Liver (tissue), 7 donors: ENCODE measurements at regions not wholly inside any gene's neighbourhood (a gene's known extent, or its start where the extent isn't known, plus 50 kb on each side); places are given as distances from the start of the nearest gene placed in this dataset.

ENCODE experiments used
- DNase-seq: peaks from one replicate; pipeline ENCODE4 v3.0.0-alpha.2; 2017; ENCODE audit warnings: low spot score
- H3K27ac ChIP-seq, 2 donors: one replicate each; pipeline ENCODE4 v1.7.0; 2013; ENCODE audit warnings: inconsistent platforms in 2 of 2, low read length in 2 of 2, control low read depth in 1 of 2, low read depth in 1 of 2, mild to moderate bottlenecking in 1 of 2
- H3K27me3 ChIP-seq, 4 donors: one replicate each; pipeline versions ENCODE4 v1.6.1 to v1.7.0; 2013; ENCODE audit warnings: low read length in 3 of 4, inconsistent platforms in 1 of 4, mild to moderate bottlenecking in 1 of 4, moderate library complexity in 1 of 4; ENCODE audit not compliant: control insufficient read depth in 4 of 4, insufficient read depth in 4 of 4
- H3K36me3 ChIP-seq, 4 donors: one replicate each; pipeline versions ENCODE4 v1.6.1 to v1.7.0; 2013; ENCODE audit warnings: low read length in 3 of 4, mild to moderate bottlenecking in 3 of 4, low read depth in 1 of 4, moderate library complexity in 1 of 4; ENCODE audit not compliant: control insufficient read depth in 4 of 4, insufficient read depth in 3 of 4
- H3K4me1 ChIP-seq, 4 donors: one replicate each; pipeline versions ENCODE4 v1.6.1 to v1.7.0; 2013; ENCODE audit warnings: low read length in 3 of 4, mild to moderate bottlenecking in 3 of 4, moderate library complexity in 1 of 4; ENCODE audit not compliant: control insufficient read depth in 4 of 4, insufficient read depth in 4 of 4
- H3K4me3 ChIP-seq, 3 donors: one replicate each; pipeline versions ENCODE4 v1.6.1 to v1.7.0; 2013; ENCODE audit warnings: low read length in 3 of 3, control low read depth in 1 of 3, low read depth in 1 of 3, mild to moderate bottlenecking in 1 of 3
- H3K9ac ChIP-seq, 2 donors: one replicate each; pipeline ENCODE4 v1.7.0; 2013; ENCODE audit warnings: low read length in 2 of 2, mild to moderate bottlenecking in 2 of 2, moderate library complexity in 2 of 2, control low read depth in 1 of 2, low read depth in 1 of 2
- H3K9me3 ChIP-seq, 4 donors: one replicate each; pipeline versions ENCODE4 v1.6.1 to v1.7.0; 2013; ENCODE audit warnings: low read length in 3 of 4; ENCODE audit not compliant: control insufficient read depth in 4 of 4
- EGR1 ChIP-seq, 2 donors: IDR thresholded peaks; 2 replicates each; pipeline ENCODE4 v1.6.1; 2016 to 2018; ENCODE audit warnings: antibody characterized with exemption in 2 of 2, low read depth in 2 of 2
- FOXA1 ChIP-seq: IDR thresholded peaks from 2 replicates; pipeline ENCODE4 v1.6.1; 2016; ENCODE audit warnings: antibody characterized with exemption
- FOXA2 ChIP-seq: IDR thresholded peaks from 2 replicates; pipeline ENCODE4 v1.6.1; 2016; ENCODE audit warnings: antibody characterized with exemption
- GABPA ChIP-seq, 2 donors: IDR thresholded peaks in 1 of 2; conservative IDR thresholded peaks in 1 of 2; 2 replicates each; pipeline ENCODE4 v1.6.1; 2016; ENCODE audit warnings: antibody characterized with exemption in 2 of 2, mild to moderate bottlenecking in 1 of 2, moderate library complexity in 1 of 2
- HNF4A ChIP-seq, 2 donors: conservative IDR thresholded peaks; 2 replicates each; pipeline ENCODE4 v1.6.1; 2016; ENCODE audit warnings: antibody characterized with exemption in 2 of 2, mild to moderate bottlenecking in 2 of 2
- HNF4G ChIP-seq: IDR thresholded peaks from 2 replicates; pipeline ENCODE4 v1.6.1; 2016; ENCODE audit warnings: antibody characterized with exemption
- MAX ChIP-seq: IDR thresholded peaks from 2 replicates; pipeline ENCODE4 v1.6.1; 2016; ENCODE audit warnings: antibody characterized with exemption
- RAD21 ChIP-seq, 2 donors: IDR thresholded peaks; 2 replicates each; pipeline ENCODE4 v1.6.1; 2016; ENCODE audit warnings: antibody characterized with exemption in 2 of 2, mild to moderate bottlenecking in 2 of 2
- REST ChIP-seq: IDR thresholded peaks from 2 replicates; pipeline ENCODE4 v1.6.1; 2016; ENCODE audit warnings: antibody characterized with exemption, mild to moderate bottlenecking
- RXRA ChIP-seq, 2 donors: IDR thresholded peaks; 2 replicates each; pipeline ENCODE4 v1.6.1; 2017 to 2018; ENCODE audit warnings: antibody characterized with exemption in 2 of 2, mild to moderate bottlenecking in 1 of 2
- SP1 ChIP-seq: IDR thresholded peaks from 2 replicates; pipeline ENCODE4 v1.6.1; 2018; ENCODE audit warnings: antibody characterized with exemption, mild to moderate bottlenecking
- TAF1 ChIP-seq: conservative IDR thresholded peaks from 2 replicates; pipeline ENCODE4 v1.6.1; 2016; ENCODE audit warnings: antibody characterized with exemption, mild to moderate bottlenecking
- YY1 ChIP-seq: IDR thresholded peaks from 2 replicates; pipeline ENCODE4 v1.6.1; 2016; ENCODE audit warnings: antibody characterized with exemption, mild to moderate bottlenecking
- WGBS: extraction: QIAGEN DNeasy Blood & Tissue Kit; methylation state at CpG from one replicate; pipeline ENCODE4 v1.1.7; 2013; 5-methylcytosine and 5-hydroxymethylcytosine counted together
- TF ChIP-seq, protein P1 (sequence below): IDR thresholded peaks from 2 replicates; pipeline ENCODE4 v1.6.1; 2016; ENCODE audit warnings: antibody characterized with exemption
- donor health status: healthy.
- donor health status: healthy.
- donor health status: healthy.
- donor health status: healthy.

DNA sequence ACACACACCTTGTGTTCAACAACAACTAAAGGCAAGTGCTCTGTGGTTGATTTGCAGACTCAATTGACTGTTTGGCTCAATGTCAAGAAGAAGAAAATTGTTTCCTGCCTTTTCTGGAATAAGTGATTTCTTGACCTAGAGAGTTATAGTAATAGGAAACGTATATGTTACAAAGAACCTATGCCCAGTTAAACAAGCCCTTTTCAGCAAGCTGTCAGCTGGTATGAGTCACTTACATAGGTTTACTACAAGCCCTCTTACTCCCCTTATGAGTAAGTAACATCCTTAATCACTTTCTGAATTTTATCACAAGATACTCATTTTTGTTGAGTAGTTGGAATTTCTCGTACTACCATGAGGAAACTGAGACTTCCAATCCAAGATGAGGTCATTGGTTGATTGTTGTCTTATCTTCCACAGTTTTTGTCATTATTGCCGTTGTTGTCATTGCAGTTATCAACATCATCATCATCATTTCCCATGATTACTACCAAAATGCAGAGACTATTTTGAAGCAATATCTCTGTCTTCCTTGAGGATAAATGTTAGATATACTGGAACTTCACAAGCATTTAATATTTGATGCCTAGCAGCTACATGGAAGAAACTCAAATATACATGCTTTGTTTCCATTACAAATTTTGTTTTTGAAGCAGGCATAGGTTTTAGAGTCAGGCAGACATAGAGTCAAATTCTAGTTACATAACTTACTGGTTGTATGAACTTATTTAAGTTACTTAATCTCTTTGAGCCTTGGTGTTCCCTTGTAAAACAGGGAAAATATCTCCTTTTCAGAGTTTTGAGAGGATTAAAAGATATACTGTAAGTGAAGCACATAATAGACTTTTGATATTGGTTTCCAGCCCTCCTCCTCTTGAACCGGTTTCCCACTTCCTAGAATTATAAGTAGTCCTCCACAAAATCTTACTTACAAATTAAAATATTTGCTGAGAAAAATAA lies 106.0 kb downstream of the RAP2A start:
- no peak overlapping the region for H3K27ac ChIP-seq
- no peaks in the 10 kb centered on the region for H3K9me3 ChIP-seq
- H3K36me3 ChIP-seq: no peaks in the 10 kb centered on the region
- H3K4me1 ChIP-seq: no peaks in the 10 kb centered on the region
- no peaks in the 10 kb centered on the region for H3K27me3 ChIP-seq
- no peak overlapping the region for H3K9ac ChIP-seq
- 61% methylated on average over 4 of the region's 4 CpGs for WGBS
- TF ChIP-seq MAX (no peak), FOXA1 (no peak), HNF4A (conservative IDR thresholded peaks at IDR 0.05) (no peak), EGR1 (IDR thresholded peaks at IDR 0.05; ENCODE audit: low read depth in 2 of 2) (no peak), HNF4G (no peak), TAF1 (no peak), RXRA (IDR thresholded peaks at IDR 0.05) (no peak), REST (no peak), FOXA2 (no peak)
- TF ChIP-seq, protein P1, sequence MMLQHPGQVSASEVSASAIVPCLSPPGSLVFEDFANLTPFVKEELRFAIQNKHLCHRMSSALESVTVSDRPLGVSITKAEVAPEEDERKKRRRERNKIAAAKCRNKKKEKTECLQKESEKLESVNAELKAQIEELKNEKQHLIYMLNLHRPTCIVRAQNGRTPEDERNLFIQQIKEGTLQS: no peak
- no peak overlapping the region for H3K4me3 ChIP-seq
- no peak for DNase-seq

- no peaks in the 10 kb centered on the region for H3K4me1 ChIP-seq
- H3K9ac ChIP-seq: no peak overlapping the region
- no peaks in the 10 kb centered on the region for H3K36me3 ChIP-seq
- DNase-seq: no peak
- TF ChIP-seq, protein P1: no peak
- TF ChIP-seq YY1: no peak
- no peak overlapping the region for H3K27ac ChIP-seq
- 66% methylated on average over 6 of the region's 6 CpGs for WGBS
- no peaks in the 10 kb centered on the region for H3K27me3 ChIP-seq
- H3K9me3 ChIP-seq: no peaks in the 10 kb centered on the region
- no peak overlapping the region for H3K4me3 ChIP-seq
These were observed 106.7 kb downstream of the RAP2A start for GRCh38 chr13:97540696-97541095.

- H3K27me3 ChIP-seq: no peaks in the 10 kb centered on the region
- H3K4me3 ChIP-seq: no peak overlapping the region
- no peaks in the 10 kb centered on the region for H3K9me3 ChIP-seq
- no peak overlapping the region for H3K9ac ChIP-seq
- no peak for DNase-seq
- no peaks in the 10 kb centered on the region for H3K4me1 ChIP-seq
- H3K36me3 ChIP-seq: no peaks in the 10 kb centered on the region
- 64% methylated on average over 4 of the region's 4 CpGs for WGBS
- H3K27ac ChIP-seq: no peak overlapping the region
- TF ChIP-seq REST: no peak
- TF ChIP-seq MAX: no peak
- TF ChIP-seq, protein P1: no peak
- no peak for TF ChIP-seq TAF1
- TF ChIP-seq HNF4G: no peak
- TF ChIP-seq FOXA2: no peak
- no peak for TF ChIP-seq RAD21 (IDR thresholded peaks at IDR 0.05)
- TF ChIP-seq RXRA (IDR thresholded peaks at IDR 0.05): no peak
- no peak for TF ChIP-seq GABPA (IDR thresholded peaks at IDR 0.05 in 1 of 2, conservative IDR thresholded peaks at IDR 0.05 in 1 of 2)
- no peak for TF ChIP-seq EGR1 (IDR thresholded peaks at IDR 0.05; ENCODE audit: low read depth in 2 of 2)
- no peak for TF ChIP-seq SP1
These were observed 108.2 kb downstream of the RAP2A start for GRCh38 chr13:97542102-97542685.
